ENCODE measurements at regions not wholly inside any gene's neighbourhood (a gene's known extent, or its start where the extent isn't known, plus 50 kb on each side); places are given as distances from the start of the nearest gene placed in this dataset.

- intact Hi-C loops (cut with DNase I) = no loop called here
- H3K27me3 ChIP-seq = no peaks in the 10 kb centered on the region
- H3K36me3 ChIP-seq = no peaks in the 10 kb centered on the region
- H3K27ac ChIP-seq = no peak overlapping the region
- TF ChIP-seq EP300 (IDR thresholded peaks at IDR 0.05) = no peak
- TF ChIP-seq POLR2A (IDR thresholded peaks at IDR 0.05) = no peak
- TF ChIP-seq POLR2AphosphoS5 (IDR thresholded peaks at IDR 0.05) = no peak
- no peak for TF ChIP-seq CTCF (IDR thresholded peaks at IDR 0.05)
- no peaks in the 10 kb centered on the region for H3K4me1 ChIP-seq
- DNase-seq = no peak
- WGBS, 2 donors = 90 to 92% methylated on average over 6 of the region's 6 CpGs
- no peaks in the 10 kb centered on the region for H3K9me3 ChIP-seq
- no peak overlapping the region for H3K4me3 ChIP-seq
Measured at GRCh38 chr13:69566104-69566716, 541.4 kb upstream of the ATXN8OS start.

- intact Hi-C loops (cut with DNase I) = no loop called here
- H3K9me3 ChIP-seq = no peaks in the 10 kb centered on the region
- no peaks in the 10 kb centered on the region for H3K4me1 ChIP-seq
- H3K36me3 ChIP-seq = no peaks in the 10 kb centered on the region
- H3K27ac ChIP-seq = no peak overlapping the region
- no peak for DNase-seq
- H3K4me3 ChIP-seq = no peak overlapping the region
- 57 to 81% methylated on average over 4 of the region's 4 CpGs for WGBS, 2 donors
- no peaks in the 10 kb centered on the region for H3K27me3 ChIP-seq
- no peak for TF ChIP-seq POLR2A (IDR thresholded peaks at IDR 0.05)
- TF ChIP-seq CTCF (IDR thresholded peaks at IDR 0.05) = no peak
- no peak for TF ChIP-seq POLR2AphosphoS5 (IDR thresholded peaks at IDR 0.05)
- no peak for TF ChIP-seq EP300 (IDR thresholded peaks at IDR 0.05)
Measured at GRCh38 chr13:69565334-69565733, 542.3 kb upstream of the ATXN8OS start.

DNA sequence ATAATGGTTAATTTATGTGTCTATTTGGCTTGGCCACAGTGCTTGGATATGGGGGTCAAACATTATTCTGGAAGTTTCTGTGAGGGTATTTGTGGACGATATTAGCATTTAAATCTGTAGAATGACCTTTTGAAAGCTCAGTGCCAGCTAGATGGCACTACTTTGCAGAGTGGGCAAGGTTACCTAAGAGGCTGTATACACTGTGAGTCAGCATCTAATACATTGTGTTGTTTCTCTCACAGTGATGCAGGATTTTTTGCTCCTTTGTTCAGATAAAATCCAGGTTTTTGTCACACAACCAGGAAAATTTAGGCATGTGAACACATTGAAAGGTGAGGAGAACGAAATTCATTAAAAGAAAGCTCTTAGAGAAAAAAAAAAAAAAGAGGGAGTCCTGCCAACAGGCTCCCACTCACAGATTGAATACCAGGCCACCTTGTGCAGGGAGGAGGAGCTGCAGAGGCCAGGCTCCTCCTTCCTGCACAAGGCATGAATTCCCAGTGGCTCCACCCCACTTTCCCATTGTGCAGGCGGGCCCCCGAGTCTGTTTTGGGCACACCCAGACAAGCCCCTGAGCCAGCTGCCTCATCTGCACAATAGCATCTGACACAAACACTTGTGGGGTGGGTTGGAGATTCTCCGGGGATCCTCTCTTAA is 551.0 kb upstream of the ATXN8OS start:
- 80 to 81% methylated on average over 5 of the region's 5 CpGs for WGBS, 2 donors
- no peak for TF ChIP-seq EP300 (IDR thresholded peaks at IDR 0.05)
- TF ChIP-seq POLR2AphosphoS5 (IDR thresholded peaks at IDR 0.05) = no peak
- TF ChIP-seq POLR2A (IDR thresholded peaks at IDR 0.05) = no peak
- TF ChIP-seq CTCF (IDR thresholded peaks at IDR 0.05) = no peak

GRCh38 chr13:69553976-69554375 is 553.6 kb upstream of the ATXN8OS start:
- WGBS, 2 donors = 76 to 86% methylated on average over 2 of the region's 2 CpGs
- no peak overlapping the region for H3K27ac ChIP-seq
- no peak overlapping the region for H3K4me3 ChIP-seq
- no peaks in the 10 kb centered on the region for H3K27me3 ChIP-seq
- H3K4me1 ChIP-seq = no peaks in the 10 kb centered on the region
- intact Hi-C loops (cut with DNase I) = no loop called here
- no peaks in the 10 kb centered on the region for H3K9me3 ChIP-seq
- DNase-seq = no peak
- H3K36me3 ChIP-seq = no peaks in the 10 kb centered on the region
- no peak for TF ChIP-seq POLR2A (IDR thresholded peaks at IDR 0.05)
- TF ChIP-seq EP300 (IDR thresholded peaks at IDR 0.05) = no peak

More for the DNA sequence above, 551.0 kb upstream of the ATXN8OS start:
- DNase-seq = no peak
- H3K4me1 ChIP-seq = no peaks in the 10 kb centered on the region
- H3K27ac ChIP-seq = no peak overlapping the region
- H3K36me3 ChIP-seq = no peaks in the 10 kb centered on the region
- no peaks in the 10 kb centered on the region for H3K9me3 ChIP-seq
- no peak overlapping the region for H3K4me3 ChIP-seq
- no peaks in the 10 kb centered on the region for H3K27me3 ChIP-seq
- intact Hi-C loops (cut with DNase I) = no loop called here

GRCh38 chr13:69551193-69551592 is 556.4 kb upstream of the ATXN8OS start:
- H3K4me1 ChIP-seq = no peaks in the 10 kb centered on the region
- H3K36me3 ChIP-seq = no peaks in the 10 kb centered on the region
- H3K4me3 ChIP-seq = no peak overlapping the region
- TF ChIP-seq EP300 (IDR thresholded peaks at IDR 0.05) (no peak), CTCF (IDR thresholded peaks at IDR 0.05) (no peak), POLR2A (IDR thresholded peaks at IDR 0.05) (no peak), POLR2AphosphoS5 (IDR thresholded peaks at IDR 0.05) (no peak)
- H3K27ac ChIP-seq = no peak overlapping the region
- intact Hi-C loops (cut with DNase I) = no loop called here
- H3K27me3 ChIP-seq = no peaks in the 10 kb centered on the region
- H3K9me3 ChIP-seq = no peaks in the 10 kb centered on the region
- no peak for DNase-seq
- 91 to 97% methylated on average over 2 of the region's 2 CpGs for WGBS, 2 donors

Measured in sigmoid colon (tissue), 6 donors.